IMR-90 (cell line): ENCODE measurements at regions not wholly inside any gene's neighbourhood (a gene's known extent, or its start where the extent isn't known, plus 50 kb on each side); places are given as distances from the start of the nearest gene placed in this dataset.

ENCODE experiments used
- ATAC-seq: fragments of 200-7000 bp; cut with Tn5 transposase; 2 replicates; pipeline ENCODE4 v1.9.1; 2020; ENCODE audit warnings: low read depth, mild to moderate bottlenecking, moderate library complexity
- BruUV-seq: library from RNA; stranded (reverse); fragments of 400-500 nt; replicated peaks from 2 replicates; lab custom pipeline; 2021; lab: Mats Ljungman, UMichigan
- CTCF ChIA-PET: fragments of 300-600 bp; formaldehyde crosslinking; extraction: SDS; loops from one replicate; lab custom pipeline; 2021; ENCODE audit warnings: antibody characterized with exemption; lab: Yijun Ruan, JAX
- POLR2A ChIA-PET: fragments of 300-600 bp; sonication (Branson Sonifier 250); formaldehyde crosslinking; loops from one replicate; lab custom pipeline; 2022; ENCODE audit warnings: antibody characterized with exemption; ENCODE audit not compliant: unreplicated experiment; lab: Charles Lee
- DNase-seq: peaks from one replicate; pipeline ENCODE4 v3.0.0; 2013
- H2AFZ ChIP-seq: replicated peaks from 2 replicates; pipeline ENCODE3; 2013; ENCODE audit warnings: low read length, mild to moderate bottlenecking; ENCODE audit not compliant: poor library complexity
- H2AK5ac ChIP-seq: 2 replicates; pipeline ENCODE4 v1.6.1; 2013; ENCODE audit warnings: low read depth, low read length, inconsistent platforms
- H2AK9ac ChIP-seq: replicated peaks from 2 replicates; pipeline ENCODE3; 2013; ENCODE audit warnings: mild to moderate bottlenecking, low read depth, low read length, moderate library complexity; ENCODE audit not compliant: poor library complexity
- H2BK120ac ChIP-seq: 2 replicates; pipeline ENCODE4 v1.6.1; 2013; ENCODE audit warnings: low read depth, low read length, inconsistent platforms
- H2BK15ac ChIP-seq: 3 replicates; pipeline ENCODE4 v1.6.1; 2013; ENCODE audit warnings: low read depth, low read length, inconsistent platforms
- H2BK20ac ChIP-seq: 2 replicates; pipeline ENCODE4 v1.6.1; 2013; ENCODE audit warnings: low read depth, mild to moderate bottlenecking, inconsistent platforms, low read length, moderate library complexity
- H2BK5ac ChIP-seq: 2 replicates; pipeline ENCODE4 v1.6.1; 2013; ENCODE audit warnings: mild to moderate bottlenecking, low read depth, low read length, inconsistent platforms; ENCODE audit not compliant: poor library complexity, severe bottlenecking
- H3K14ac ChIP-seq: replicated peaks from 2 replicates; pipeline ENCODE4 v1.6.1; 2013; ENCODE audit warnings: low read depth, low read length, inconsistent platforms
- H3K18ac ChIP-seq: 2 replicates; pipeline ENCODE4 v1.6.1; 2013; ENCODE audit warnings: low read depth, low read length, control low read depth
- H3K23ac ChIP-seq: 2 replicates; pipeline ENCODE4 v1.6.1; 2013; ENCODE audit warnings: low read depth, low read length, inconsistent platforms
- H3K27ac ChIP-seq: 2 replicates; pipeline ENCODE4 v1.5.1; 2013; ENCODE audit warnings: mild to moderate bottlenecking, control low read depth, low read length; ENCODE audit not compliant: insufficient read depth
- H3K27me3 ChIP-seq: 2 replicates; pipeline ENCODE4 v1.6.1; 2013; ENCODE audit warnings: low read length; ENCODE audit not compliant: control insufficient read depth, insufficient read depth
- H3K36me3 ChIP-seq: 2 replicates; pipeline ENCODE4 v1.6.1; 2013; ENCODE audit warnings: low read length, mixed read lengths; ENCODE audit not compliant: control insufficient read depth, insufficient read depth
- H3K4ac ChIP-seq: 2 replicates; pipeline ENCODE4 v1.6.1; 2013; ENCODE audit warnings: low read depth, low read length, inconsistent platforms
- H3K4me1 ChIP-seq: 2 replicates; pipeline ENCODE4 v1.6.1; 2013; ENCODE audit warnings: low read length, mixed read lengths; ENCODE audit not compliant: control insufficient read depth, insufficient read depth
- H3K4me2 ChIP-seq: 2 replicates; pipeline ENCODE4 v1.6.1; 2013; ENCODE audit warnings: low read depth, mild to moderate bottlenecking, control low read depth, low read length, moderate library complexity
- H3K4me3 ChIP-seq: 2 replicates; pipeline ENCODE4 v1.5.1; 2013; ENCODE audit warnings: low read depth, mild to moderate bottlenecking, control low read depth, low read length, moderate library complexity; ENCODE audit not compliant: insufficient read depth
- H3K56ac ChIP-seq: 2 replicates; pipeline ENCODE4 v1.6.1; 2013; ENCODE audit warnings: low read length, inconsistent platforms; ENCODE audit not compliant: insufficient read depth; ENCODE audit errors: extremely low read depth
- H3K79me1 ChIP-seq, 2 experiments: 2 replicates each; pipeline ENCODE4 v1.6.1; 2013; ENCODE audit warnings: low read length in 2 of 2, inconsistent platforms in 1 of 2, low read depth in 1 of 2
- H3K9ac ChIP-seq: 2 replicates; pipeline ENCODE4 v1.6.1; 2013; ENCODE audit warnings: low read depth, low read length, control low read depth
- H3K9me1 ChIP-seq: 2 replicates; pipeline ENCODE4 v1.6.1; 2013; ENCODE audit warnings: low read length, inconsistent platforms; ENCODE audit not compliant: insufficient read depth
- H3K9me3 ChIP-seq: 2 replicates; pipeline ENCODE4 v1.6.1; 2013; ENCODE audit warnings: low read length; ENCODE audit not compliant: control insufficient read depth, insufficient read depth
- H4K20me1 ChIP-seq: 2 replicates; pipeline ENCODE4 v1.6.1; 2013; ENCODE audit warnings: low read length, inconsistent platforms; ENCODE audit not compliant: insufficient read depth
- H4K5ac ChIP-seq: 2 replicates; pipeline ENCODE4 v1.6.1; 2013; ENCODE audit warnings: mild to moderate bottlenecking, low read depth, low read length, control low read depth
- H4K8ac ChIP-seq, 2 experiments: 2 replicates each; pipeline ENCODE4 v1.6.1; 2013; ENCODE audit warnings: low read depth in 2 of 2, low read length in 2 of 2, control low read depth in 1 of 2, inconsistent platforms in 1 of 2
- H4K91ac ChIP-seq: 2 replicates; pipeline ENCODE4 v1.6.1; 2013; ENCODE audit warnings: low read depth, low read length, inconsistent platforms; ENCODE audit not compliant: insufficient read depth
- BHLHE40 ChIP-seq: fragments of 150-350 bp; IDR thresholded peaks from 2 replicates; pipeline ENCODE4 v1.6.1; 2016; ENCODE audit warnings: mild to moderate bottlenecking, low read depth, low read length
- CEBPB ChIP-seq: IDR thresholded peaks from 2 replicates; pipeline ENCODE4 v1.6.1; 2012; ENCODE audit warnings: low read depth, low read length, improper control_type of control experiment
- CHD1 ChIP-seq: IDR thresholded peaks from 2 replicates; pipeline ENCODE4 v1.6.1; 2012; ENCODE audit warnings: low read depth, low read length, improper control_type of control experiment
- FOS ChIP-seq: fragments of 150-350 bp; IDR thresholded peaks from 2 replicates; pipeline ENCODE4 v1.6.1; 2016; ENCODE audit warnings: low read depth, low read length
- MAFK ChIP-seq: IDR thresholded peaks from 2 replicates; pipeline ENCODE4 v1.6.1; 2012; ENCODE audit warnings: low read depth, low read length, improper control_type of control experiment
- MAZ ChIP-seq: IDR thresholded peaks from 2 replicates; pipeline ENCODE4 v1.6.1; 2012; ENCODE audit warnings: low read depth, mild to moderate bottlenecking, low read length, improper control_type of control experiment, moderate library complexity, borderline replicate concordance
- MXI1 ChIP-seq: IDR thresholded peaks from 2 replicates; pipeline ENCODE4 v1.6.1; 2012; ENCODE audit warnings: low read depth, mild to moderate bottlenecking, low read length, moderate library complexity, borderline replicate concordance
- NFE2L2 ChIP-seq: fragments of 150-350 bp; IDR thresholded peaks from 2 replicates; pipeline ENCODE4 v1.6.1; 2016; ENCODE audit warnings: low read depth, mild to moderate bottlenecking, low read length
- POLR2A ChIP-seq: IDR thresholded peaks from 2 replicates; pipeline ENCODE4 v1.6.1; 2012; ENCODE audit warnings: mild to moderate bottlenecking, low read depth, low read length
- RAD21 ChIP-seq: IDR thresholded peaks from 2 replicates; pipeline ENCODE4 v1.6.1; 2012; ENCODE audit warnings: low read length, improper control_type of control experiment
- RCOR1 ChIP-seq: IDR thresholded peaks from 2 replicates; pipeline ENCODE4 v1.6.1; 2012; ENCODE audit warnings: mild to moderate bottlenecking, low read length, improper control_type of control experiment; ENCODE audit not compliant: insufficient replicate concordance
- RFX5 ChIP-seq: IDR thresholded peaks from 2 replicates; pipeline ENCODE4 v1.8.0; 2012; ENCODE audit warnings: low read depth, mild to moderate bottlenecking, low read length, moderate library complexity
- SMC3 ChIP-seq: fragments of 150-350 bp; IDR thresholded peaks from 2 replicates; pipeline ENCODE4 v1.6.1; 2016; ENCODE audit warnings: low read depth, mild to moderate bottlenecking, antibody characterized with exemption, low read length, moderate library complexity
- dilution Hi-C: fragments of 300-500 bp; cut with HindIII; formaldehyde crosslinking; loops from one replicate; pipeline ENCODE4 v1.14.3; 2018; ENCODE audit warnings: low sequenced_read_pairs; ENCODE audit not compliant: unreplicated experiment
- in situ Hi-C: fragments of 300-500 bp; cut with MboI; formaldehyde crosslinking; loops from 3 replicates; pipeline ENCODE4 v1.14.3; 2019; ENCODE audit warnings: low sequenced_read_pairs, inconsistent platforms, mixed read lengths
- intact Hi-C: fragments of 100-400 bp; cut with micrococcal nuclease; formaldehyde crosslinking; loops from 2 replicates; pipeline ENCODE4 v1.10.0; 2022
- TF ChIP-seq, protein P1 (sequence below): fragments of 150-350 bp; IDR thresholded peaks from 2 replicates; pipeline ENCODE4 v1.6.1; 2016; ENCODE audit warnings: low read depth, mild to moderate bottlenecking, low read length, moderate library complexity, borderline replicate concordance
- TF ChIP-seq, protein P2 (sequence below): conservative IDR thresholded peaks from 2 replicates; pipeline ENCODE4 v1.5.1; 2012; ENCODE audit warnings: mild to moderate bottlenecking, low read depth, low read length, improper control_type of control experiment
- TF ChIP-seq, protein P3 (sequence below): fragments of 150-350 bp; IDR thresholded peaks from 2 replicates; pipeline ENCODE4 v1.6.1; 2017; ENCODE audit warnings: mild to moderate bottlenecking, antibody characterized with exemption, low read length, low read depth

DNA sequence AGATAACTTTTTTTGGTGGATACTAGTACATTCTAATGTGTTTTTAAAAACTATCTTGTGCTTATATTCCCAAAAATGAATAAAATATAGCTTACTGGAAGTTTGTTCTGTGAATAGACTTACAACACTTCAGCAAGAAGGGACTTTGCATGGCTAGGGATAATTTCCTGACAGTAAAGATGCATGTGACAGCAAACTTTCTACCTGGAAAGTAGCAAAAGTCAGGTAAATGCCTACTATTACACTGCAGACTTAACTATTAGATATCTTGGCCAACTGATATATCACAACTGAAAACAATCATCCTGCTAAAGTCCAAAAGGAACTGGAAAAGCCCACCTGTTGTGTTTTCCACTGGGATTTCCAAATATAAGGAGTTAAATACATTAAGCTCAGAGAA is 1753.5 kb upstream of the CELF4 start:
- no TSS peak for BruUV-seq
- no peak overlapping the region for H3K23ac ChIP-seq
- H3K79me1 ChIP-seq, result no peaks in the 10 kb centered on the region
- H3K4me3 ChIP-seq, result no peak overlapping the region
- no peak overlapping the region for H2AFZ ChIP-seq
- no peak overlapping the region for H2AK5ac ChIP-seq
- H3K9me1 ChIP-seq, result no peaks in the 10 kb centered on the region
- POLR2A ChIA-PET, result no interaction called here
- H3K56ac ChIP-seq, result no peak overlapping the region
- H2AK9ac ChIP-seq, result no peak overlapping the region
- H2BK5ac ChIP-seq, result no peak overlapping the region
- ATAC-seq, result no peak
- intact Hi-C loops, result no loop called here
- no peaks in the 10 kb centered on the region for H3K9me3 ChIP-seq
- no peaks in the 10 kb centered on the region for H3K4me1 ChIP-seq
- no peaks in the 10 kb centered on the region for H4K20me1 ChIP-seq
- no peak overlapping the region for H3K9ac ChIP-seq
- H4K5ac ChIP-seq, result no peak overlapping the region
- CTCF ChIA-PET, result no interaction called here
- no peak overlapping the region for H3K18ac ChIP-seq
- H3K4me2 ChIP-seq, result no peak overlapping the region
- DNase-seq, result no peak
- no peaks in the 10 kb centered on the region for H3K36me3 ChIP-seq
- no peak overlapping the region for H2BK20ac ChIP-seq
- no peaks in the 10 kb centered on the region for H3K27me3 ChIP-seq
- H3K4ac ChIP-seq, result no peak overlapping the region
- dilution Hi-C loops, result no loop called here
- H2BK15ac ChIP-seq, result no peak overlapping the region
- H2BK120ac ChIP-seq, result no peak overlapping the region
- TF ChIP-seq MAFK (no peak), RAD21 (no peak), MAZ (no peak), CEBPB (no peak), MXI1 (no peak), NFE2L2 (no peak), RFX5 (no peak), SMC3 (no peak), RCOR1 (no peak), BHLHE40 (no peak), POLR2A (no peak), CHD1 (no peak), FOS (no peak)
- TF ChIP-seq, protein P1, sequence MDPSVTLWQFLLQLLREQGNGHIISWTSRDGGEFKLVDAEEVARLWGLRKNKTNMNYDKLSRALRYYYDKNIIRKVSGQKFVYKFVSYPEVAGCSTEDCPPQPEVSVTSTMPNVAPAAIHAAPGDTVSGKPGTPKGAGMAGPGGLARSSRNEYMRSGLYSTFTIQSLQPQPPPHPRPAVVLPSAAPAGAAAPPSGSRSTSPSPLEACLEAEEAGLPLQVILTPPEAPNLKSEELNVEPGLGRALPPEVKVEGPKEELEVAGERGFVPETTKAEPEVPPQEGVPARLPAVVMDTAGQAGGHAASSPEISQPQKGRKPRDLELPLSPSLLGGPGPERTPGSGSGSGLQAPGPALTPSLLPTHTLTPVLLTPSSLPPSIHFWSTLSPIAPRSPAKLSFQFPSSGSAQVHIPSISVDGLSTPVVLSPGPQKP, result no peak
- TF ChIP-seq, protein P2, sequence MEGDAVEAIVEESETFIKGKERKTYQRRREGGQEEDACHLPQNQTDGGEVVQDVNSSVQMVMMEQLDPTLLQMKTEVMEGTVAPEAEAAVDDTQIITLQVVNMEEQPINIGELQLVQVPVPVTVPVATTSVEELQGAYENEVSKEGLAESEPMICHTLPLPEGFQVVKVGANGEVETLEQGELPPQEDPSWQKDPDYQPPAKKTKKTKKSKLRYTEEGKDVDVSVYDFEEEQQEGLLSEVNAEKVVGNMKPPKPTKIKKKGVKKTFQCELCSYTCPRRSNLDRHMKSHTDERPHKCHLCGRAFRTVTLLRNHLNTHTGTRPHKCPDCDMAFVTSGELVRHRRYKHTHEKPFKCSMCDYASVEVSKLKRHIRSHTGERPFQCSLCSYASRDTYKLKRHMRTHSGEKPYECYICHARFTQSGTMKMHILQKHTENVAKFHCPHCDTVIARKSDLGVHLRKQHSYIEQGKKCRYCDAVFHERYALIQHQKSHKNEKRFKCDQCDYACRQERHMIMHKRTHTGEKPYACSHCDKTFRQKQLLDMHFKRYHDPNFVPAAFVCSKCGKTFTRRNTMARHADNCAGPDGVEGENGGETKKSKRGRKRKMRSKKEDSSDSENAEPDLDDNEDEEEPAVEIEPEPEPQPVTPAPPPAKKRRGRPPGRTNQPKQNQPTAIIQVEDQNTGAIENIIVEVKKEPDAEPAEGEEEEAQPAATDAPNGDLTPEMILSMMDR, result no peak
- TF ChIP-seq, protein P3, sequence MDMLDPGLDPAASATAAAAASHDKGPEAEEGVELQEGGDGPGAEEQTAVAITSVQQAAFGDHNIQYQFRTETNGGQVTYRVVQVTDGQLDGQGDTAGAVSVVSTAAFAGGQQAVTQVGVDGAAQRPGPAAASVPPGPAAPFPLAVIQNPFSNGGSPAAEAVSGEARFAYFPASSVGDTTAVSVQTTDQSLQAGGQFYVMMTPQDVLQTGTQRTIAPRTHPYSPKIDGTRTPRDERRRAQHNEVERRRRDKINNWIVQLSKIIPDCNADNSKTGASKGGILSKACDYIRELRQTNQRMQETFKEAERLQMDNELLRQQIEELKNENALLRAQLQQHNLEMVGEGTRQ, result no peak
- H4K8ac ChIP-seq, result no peak overlapping the region
- H3K14ac ChIP-seq, result no peak overlapping the region
- H4K91ac ChIP-seq, result no peak overlapping the region
- in situ Hi-C loops, result no loop called here
- H3K27ac ChIP-seq, result no peak overlapping the region
